Activated CD8-positive, alpha-beta memory T cell treated with anti-CD3 and anti-CD28 coated beads for 48 hours (primary cell): ENCODE measurements at regions not wholly inside any gene's neighbourhood (a gene's known extent, or its start where the extent isn't known, plus 50 kb on each side); places are given as distances from the start of the nearest gene placed in this dataset.
"Not testable (repeated sequence)": the region's sequence is repeated elsewhere in the genome, so short reads cannot be mapped to it uniquely, and the experiment has no call there.

Experiments used
- DNase-seq, 3 experiments: peaks; one replicate each; pipeline ENCODE4 v3.0.0-alpha.2; 2020; ENCODE audit warnings: low read depth in 2 of 3, low spot score in 2 of 3

GRCh38 chr12:67716817-67717216 is 68.3 kb downstream of the DYRK2 start:
- no peak for DNase-seq

- DNase-seq, result not testable (repeated sequence)
These were observed 70.8 kb downstream of the DYRK2 start for GRCh38 chr12:67719303-67719702.

GRCh38 chr12:67720351-67720856 is 71.9 kb downstream of the DYRK2 start:
- no peak for DNase-seq

GRCh38 chr12:67721248-67721647 is 72.7 kb downstream of the DYRK2 start:
- DNase-seq, result no peak

GRCh38 chr12:67722296-67722695 is 73.8 kb downstream of the DYRK2 start:
- no peak for DNase-seq

GRCh38 chr12:67726868-67727267 is 78.3 kb downstream of the DYRK2 start:
- DNase-seq, result no peak

GRCh38 chr12:67727702-67728666 is 79.4 kb downstream of the DYRK2 start:
- no peak for DNase-seq

GRCh38 chr12:67732857-67733256 is 84.3 kb downstream of the DYRK2 start:
- DNase-seq, result no peak

- DNase-seq, result no peak
These were observed 87.3 kb downstream of the DYRK2 start for GRCh38 chr12:67735868-67736267.

GRCh38 chr12:67740711-67741110 is 92.2 kb downstream of the DYRK2 start:
- no peak for DNase-seq

GRCh38 chr12:67741270-67741669 is 92.7 kb downstream of the DYRK2 start:
- no peak for DNase-seq

GRCh38 chr12:67742461-67742860 is 93.9 kb downstream of the DYRK2 start:
- DNase-seq, result no peak

GRCh38 chr12:67747869-67748742 is 99.6 kb downstream of the DYRK2 start:
- no peak for DNase-seq

- no peak for DNase-seq
These were observed 100.1 kb downstream of the DYRK2 start for GRCh38 chr12:67748743-67749040.

GRCh38 chr12:67750513-67751183 is 102.1 kb downstream of the DYRK2 start:
- DNase-seq, result no peak

GRCh38 chr12:67751381-67751928 is 102.9 kb downstream of the DYRK2 start:
- DNase-seq, result no peak

GRCh38 chr12:67752226-67752732 is 103.7 kb downstream of the DYRK2 start:
- DNase-seq, result no peak

GRCh38 chr12:67754933-67755697 is 106.6 kb downstream of the DYRK2 start:
- DNase-seq, result no peak

GRCh38 chr12:67757651-67758050 is 109.1 kb downstream of the DYRK2 start:
- DNase-seq, result no peak

GRCh38 chr12:67758119-67758518 is 109.6 kb downstream of the DYRK2 start:
- DNase-seq, result no peak
